ENCODE measurements at regions not wholly inside any gene's neighbourhood (a gene's known extent, or its start where the extent isn't known, plus 50 kb on each side); places are given as distances from the start of the nearest gene placed in this dataset.
"Not testable (repeated sequence)": the region's sequence is repeated elsewhere in the genome, so short reads cannot be mapped to it uniquely, and the experiment has no call there.

- TF ChIP-seq, protein P1, sequence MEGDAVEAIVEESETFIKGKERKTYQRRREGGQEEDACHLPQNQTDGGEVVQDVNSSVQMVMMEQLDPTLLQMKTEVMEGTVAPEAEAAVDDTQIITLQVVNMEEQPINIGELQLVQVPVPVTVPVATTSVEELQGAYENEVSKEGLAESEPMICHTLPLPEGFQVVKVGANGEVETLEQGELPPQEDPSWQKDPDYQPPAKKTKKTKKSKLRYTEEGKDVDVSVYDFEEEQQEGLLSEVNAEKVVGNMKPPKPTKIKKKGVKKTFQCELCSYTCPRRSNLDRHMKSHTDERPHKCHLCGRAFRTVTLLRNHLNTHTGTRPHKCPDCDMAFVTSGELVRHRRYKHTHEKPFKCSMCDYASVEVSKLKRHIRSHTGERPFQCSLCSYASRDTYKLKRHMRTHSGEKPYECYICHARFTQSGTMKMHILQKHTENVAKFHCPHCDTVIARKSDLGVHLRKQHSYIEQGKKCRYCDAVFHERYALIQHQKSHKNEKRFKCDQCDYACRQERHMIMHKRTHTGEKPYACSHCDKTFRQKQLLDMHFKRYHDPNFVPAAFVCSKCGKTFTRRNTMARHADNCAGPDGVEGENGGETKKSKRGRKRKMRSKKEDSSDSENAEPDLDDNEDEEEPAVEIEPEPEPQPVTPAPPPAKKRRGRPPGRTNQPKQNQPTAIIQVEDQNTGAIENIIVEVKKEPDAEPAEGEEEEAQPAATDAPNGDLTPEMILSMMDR (IDR thresholded peaks at IDR 0.05), result not testable (repeated sequence)
- TF ChIP-seq EP300 (IDR thresholded peaks at IDR 0.05), result not testable (repeated sequence)
Observed at GRCh38 chr2:40013962-40014361, 234.9 kb upstream of the THUMPD2 start.
